HL-60 (cell line): ENCODE measurements at regions not wholly inside any gene's neighbourhood (a gene's known extent, or its start where the extent isn't known, plus 50 kb on each side); places are given as distances from the start of the nearest gene placed in this dataset.
"Not testable (repeated sequence)": the region's sequence is repeated elsewhere in the genome, so short reads cannot be mapped to it uniquely, and the experiment has no call there.

Source experiments
- POLR2AphosphoS5 ChIP-seq: IDR thresholded peaks from 2 replicates; pipeline ENCODE4 v1.6.1; 2012; ENCODE audit warnings: low read depth
- TF ChIP-seq, protein P1 (sequence below): IDR thresholded peaks from one replicate; pipeline ENCODE4 v1.5.1; 2011; ENCODE audit warnings: low read length, control low read depth, inconsistent platforms; ENCODE audit not compliant: insufficient read depth

GRCh38 chr1:206359377-206359776 is 110.9 kb upstream of the IKBKE start:
- TF ChIP-seq, protein P1, sequence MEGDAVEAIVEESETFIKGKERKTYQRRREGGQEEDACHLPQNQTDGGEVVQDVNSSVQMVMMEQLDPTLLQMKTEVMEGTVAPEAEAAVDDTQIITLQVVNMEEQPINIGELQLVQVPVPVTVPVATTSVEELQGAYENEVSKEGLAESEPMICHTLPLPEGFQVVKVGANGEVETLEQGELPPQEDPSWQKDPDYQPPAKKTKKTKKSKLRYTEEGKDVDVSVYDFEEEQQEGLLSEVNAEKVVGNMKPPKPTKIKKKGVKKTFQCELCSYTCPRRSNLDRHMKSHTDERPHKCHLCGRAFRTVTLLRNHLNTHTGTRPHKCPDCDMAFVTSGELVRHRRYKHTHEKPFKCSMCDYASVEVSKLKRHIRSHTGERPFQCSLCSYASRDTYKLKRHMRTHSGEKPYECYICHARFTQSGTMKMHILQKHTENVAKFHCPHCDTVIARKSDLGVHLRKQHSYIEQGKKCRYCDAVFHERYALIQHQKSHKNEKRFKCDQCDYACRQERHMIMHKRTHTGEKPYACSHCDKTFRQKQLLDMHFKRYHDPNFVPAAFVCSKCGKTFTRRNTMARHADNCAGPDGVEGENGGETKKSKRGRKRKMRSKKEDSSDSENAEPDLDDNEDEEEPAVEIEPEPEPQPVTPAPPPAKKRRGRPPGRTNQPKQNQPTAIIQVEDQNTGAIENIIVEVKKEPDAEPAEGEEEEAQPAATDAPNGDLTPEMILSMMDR, result not testable (repeated sequence)
- TF ChIP-seq POLR2AphosphoS5, result not testable (repeated sequence)
